Spleen (tissue), 7 donors: ENCODE measurements at regions not wholly inside any gene's neighbourhood (a gene's known extent, or its start where the extent isn't known, plus 50 kb on each side); places are given as distances from the start of the nearest gene placed in this dataset.

Experiments
- POLR2A ChIP-seq, 3 donors: fragments of 450-650 bp; IDR thresholded peaks; one replicate each; pipeline ENCODE4 v1.5.1; 2017; ENCODE audit warnings: antibody characterized with exemption in 3 of 3, mild to moderate bottlenecking in 1 of 3
- TF ChIP-seq, protein P1 (sequence below), 11 experiments: fragments of 200-600 bp in 7 of 11; fragments of 450-650 bp in 4 of 11; sonication (generic) in 4 of 11; IDR thresholded peaks in 8 of 11; conservative IDR thresholded peaks in 3 of 11; 1 replicate in 7 of 11; 2 replicates in 4 of 11; pipeline versions ENCODE4 v1.4.0 to v1.8.0; 2016 to 2021; ENCODE audit warnings: antibody characterized with exemption in 11 of 11, inconsistent platforms in 4 of 11, mild to moderate bottlenecking in 1 of 11
- donor health status: DM: no; HTN: no; CAD: no; lungs with moderate emphysema.
- donor health status: DM: no; HTN: no; CAD: no.
- donor health status: DM: no; HTN: no; CAD: no.

GRCh38 chr1:194959795-194960194 is 1648.4 kb downstream of the KCNT2 start:
- TF ChIP-seq POLR2A (IDR thresholded peaks at IDR 0.05): no peak
- TF ChIP-seq, protein P1, sequence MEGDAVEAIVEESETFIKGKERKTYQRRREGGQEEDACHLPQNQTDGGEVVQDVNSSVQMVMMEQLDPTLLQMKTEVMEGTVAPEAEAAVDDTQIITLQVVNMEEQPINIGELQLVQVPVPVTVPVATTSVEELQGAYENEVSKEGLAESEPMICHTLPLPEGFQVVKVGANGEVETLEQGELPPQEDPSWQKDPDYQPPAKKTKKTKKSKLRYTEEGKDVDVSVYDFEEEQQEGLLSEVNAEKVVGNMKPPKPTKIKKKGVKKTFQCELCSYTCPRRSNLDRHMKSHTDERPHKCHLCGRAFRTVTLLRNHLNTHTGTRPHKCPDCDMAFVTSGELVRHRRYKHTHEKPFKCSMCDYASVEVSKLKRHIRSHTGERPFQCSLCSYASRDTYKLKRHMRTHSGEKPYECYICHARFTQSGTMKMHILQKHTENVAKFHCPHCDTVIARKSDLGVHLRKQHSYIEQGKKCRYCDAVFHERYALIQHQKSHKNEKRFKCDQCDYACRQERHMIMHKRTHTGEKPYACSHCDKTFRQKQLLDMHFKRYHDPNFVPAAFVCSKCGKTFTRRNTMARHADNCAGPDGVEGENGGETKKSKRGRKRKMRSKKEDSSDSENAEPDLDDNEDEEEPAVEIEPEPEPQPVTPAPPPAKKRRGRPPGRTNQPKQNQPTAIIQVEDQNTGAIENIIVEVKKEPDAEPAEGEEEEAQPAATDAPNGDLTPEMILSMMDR (IDR thresholded peaks at IDR 0.05 in 8 of 11, conservative IDR thresholded peaks at IDR 0.05 in 3 of 11): no peak
